T-helper 2 cell treated with Interferon-gamma antibody and Interleukin-4, amounts not matched to agents 5 μg/mL and 100 μg/mL, for 36 hours (primary cell): ENCODE measurements at regions not wholly inside any gene's neighbourhood (a gene's known extent, or its start where the extent isn't known, plus 50 kb on each side); places are given as distances from the start of the nearest gene placed in this dataset.
"Not testable (repeated sequence)": the region's sequence is repeated elsewhere in the genome, so short reads cannot be mapped to it uniquely, and the experiment has no call there.

ENCODE experiments used
- DNase-seq: peaks from one replicate; pipeline ENCODE4 v3.0.0; 2021; ENCODE audit warnings: low spot score
- H3K27ac Mint-ChIP-seq: one replicate; pipeline ENCODE4 v1.8.0; 2021; ENCODE audit warnings: mild to moderate bottlenecking, mixed read lengths
- H3K27me3 Mint-ChIP-seq: one replicate; pipeline ENCODE4 v1.8.0; 2021; ENCODE audit warnings: low read depth, mixed read lengths
- H3K36me3 Mint-ChIP-seq: one replicate; pipeline ENCODE4 v1.8.0; 2021; ENCODE audit warnings: low read depth, mixed read lengths
- H3K4me1 Mint-ChIP-seq: one replicate; pipeline ENCODE4 v1.8.0; 2021; ENCODE audit warnings: low read depth, mixed read lengths
- H3K4me3 Mint-ChIP-seq: one replicate; pipeline ENCODE4 v1.8.0; 2022; ENCODE audit warnings: mild to moderate bottlenecking, moderate library complexity, mixed read lengths
- H3K9me3 Mint-ChIP-seq: one replicate; pipeline ENCODE4 v1.8.0; 2021; ENCODE audit warnings: mixed read lengths

DNA sequence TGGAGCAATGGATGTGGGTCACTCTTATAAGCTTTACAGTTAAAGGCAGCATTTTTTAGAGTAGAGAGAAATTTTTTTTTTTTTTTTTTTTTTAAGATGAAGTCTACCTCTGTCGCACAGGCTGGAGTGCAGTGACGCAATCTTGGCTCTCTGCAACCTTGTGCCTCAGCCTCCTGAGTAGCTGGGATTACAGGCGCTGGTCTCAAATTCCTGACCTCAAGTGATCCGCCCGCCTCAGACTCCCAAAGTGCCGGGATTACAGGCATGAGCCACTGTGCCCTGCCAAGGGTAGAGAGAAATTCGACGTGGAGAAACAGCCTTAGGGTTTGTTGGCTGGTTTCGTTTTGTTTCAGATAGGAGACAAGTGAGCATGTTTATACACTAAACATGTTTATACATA lies 594.2 kb upstream of the ADAMTS5 start:
- H3K4me1 Mint-ChIP-seq, result no peaks in the 10 kb centered on the region
- DNase-seq, result no peak
- no peaks in the 10 kb centered on the region for H3K27me3 Mint-ChIP-seq
- no peaks in the 10 kb centered on the region for H3K36me3 Mint-ChIP-seq
- no peak overlapping the region for H3K4me3 Mint-ChIP-seq
- peaks cover 6% of the 10 kb centered on the region for H3K9me3 Mint-ChIP-seq
- no peak overlapping the region for H3K27ac Mint-ChIP-seq

DNA sequence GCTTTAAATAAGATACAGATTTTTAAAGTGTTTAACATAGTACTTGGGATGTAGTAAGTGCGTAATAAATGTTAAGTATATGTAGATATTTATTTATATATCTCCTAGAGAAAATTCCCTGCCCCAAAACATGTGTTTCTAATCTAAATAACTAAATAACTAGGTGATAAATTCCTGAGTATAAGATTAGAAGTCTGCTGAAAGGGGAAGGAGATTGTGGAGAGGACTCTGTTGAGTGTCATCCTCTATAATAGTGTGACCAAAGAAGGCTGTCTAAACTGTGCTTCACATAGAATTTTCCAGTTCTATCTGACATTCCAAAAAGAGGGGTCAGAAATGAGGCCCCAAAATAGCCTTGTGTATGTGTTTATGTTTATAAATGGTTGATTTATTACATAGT lies 590.5 kb upstream of the ADAMTS5 start:
- H3K27ac Mint-ChIP-seq, result no peak overlapping the region
- H3K9me3 Mint-ChIP-seq, result peaks cover 15% of the 10 kb centered on the region
- no peak overlapping the region for H3K4me3 Mint-ChIP-seq
- no peaks in the 10 kb centered on the region for H3K27me3 Mint-ChIP-seq
- H3K4me1 Mint-ChIP-seq, result no peaks in the 10 kb centered on the region
- no peak for DNase-seq
- no peaks in the 10 kb centered on the region for H3K36me3 Mint-ChIP-seq

DNA sequence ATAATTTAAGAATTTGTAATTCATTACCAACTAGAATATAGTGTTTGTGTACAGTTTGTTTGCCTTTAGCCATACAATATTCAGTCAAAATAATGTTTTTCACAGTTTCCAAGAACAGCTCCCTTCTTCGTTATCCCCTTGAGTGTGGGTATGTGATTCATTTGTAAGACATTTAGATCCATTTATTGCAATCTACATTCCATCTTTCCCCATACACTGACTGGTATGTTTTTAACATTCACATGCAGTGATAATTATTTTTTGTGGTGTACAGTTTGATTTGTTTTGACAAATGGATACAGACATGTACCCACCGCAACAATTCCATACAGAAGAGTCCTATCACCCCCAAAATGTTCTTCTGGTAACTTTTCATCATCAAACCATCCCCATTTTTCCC lies 589.1 kb upstream of the ADAMTS5 start:
- H3K4me3 Mint-ChIP-seq, result no peak overlapping the region
- H3K4me1 Mint-ChIP-seq, result no peaks in the 10 kb centered on the region

DNA sequence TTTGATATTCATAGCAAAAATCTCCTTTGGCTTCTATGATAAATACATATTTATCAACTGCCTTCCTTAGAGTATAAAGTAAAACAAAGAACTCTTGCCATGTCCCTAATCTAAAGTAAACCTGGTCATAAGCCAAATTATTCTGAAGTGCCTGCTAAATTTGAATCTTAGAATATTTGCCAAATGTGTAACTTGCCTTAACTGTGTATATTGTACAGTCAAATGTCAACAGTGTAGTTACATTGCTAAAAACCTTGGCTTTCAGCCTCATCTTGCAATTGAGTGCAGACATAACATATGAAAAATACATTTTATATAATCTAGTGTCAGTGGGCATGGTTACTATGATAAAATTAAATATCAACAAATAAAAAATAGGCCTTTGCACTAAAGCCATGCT lies 583.4 kb upstream of the ADAMTS5 start:
- Mint-ChIP-seq H3K27me3 (no peaks in the 10 kb centered on the region), H3K9me3 (peaks cover 20% of the 10 kb centered on the region), H3K27ac (no peak overlapping the region), H3K4me1 (no peaks in the 10 kb centered on the region), H3K4me3 (no peak overlapping the region), H3K36me3 (no peaks in the 10 kb centered on the region)
- DNase-seq, result no peak

More for the DNA sequence above, 589.1 kb upstream of the ADAMTS5 start:
- no peak overlapping the region for H3K27ac Mint-ChIP-seq
- H3K9me3 Mint-ChIP-seq, result peaks cover 15% of the 10 kb centered on the region
- H3K27me3 Mint-ChIP-seq, result no peaks in the 10 kb centered on the region
- no peaks in the 10 kb centered on the region for H3K36me3 Mint-ChIP-seq
- no peak for DNase-seq

DNA sequence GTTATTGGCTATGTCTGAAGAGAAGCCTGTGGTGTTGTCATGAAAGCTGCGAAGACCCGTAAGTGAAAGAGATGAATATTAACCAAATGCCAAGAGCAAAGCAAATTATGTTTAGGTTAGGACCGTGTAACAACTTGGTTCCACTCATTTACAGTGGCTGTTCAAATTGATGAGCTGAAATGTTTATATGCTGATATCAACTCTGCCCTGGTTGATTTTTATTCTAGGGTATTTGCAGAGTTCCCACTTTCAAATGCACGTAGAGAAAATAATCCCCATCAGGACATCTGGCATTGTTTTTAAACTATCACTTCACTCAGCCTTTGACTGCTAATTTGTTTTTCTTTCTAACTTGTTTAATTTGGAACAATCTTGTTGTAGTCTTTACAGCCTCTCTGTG lies 581.6 kb upstream of the ADAMTS5 start:
- Mint-ChIP-seq H3K27ac (no peak overlapping the region), H3K9me3 (peaks cover 17% of the 10 kb centered on the region), H3K36me3 (no peaks in the 10 kb centered on the region), H3K27me3 (no peaks in the 10 kb centered on the region), H3K4me3 (no peak overlapping the region), H3K4me1 (no peaks in the 10 kb centered on the region)
- no peak for DNase-seq

DNA sequence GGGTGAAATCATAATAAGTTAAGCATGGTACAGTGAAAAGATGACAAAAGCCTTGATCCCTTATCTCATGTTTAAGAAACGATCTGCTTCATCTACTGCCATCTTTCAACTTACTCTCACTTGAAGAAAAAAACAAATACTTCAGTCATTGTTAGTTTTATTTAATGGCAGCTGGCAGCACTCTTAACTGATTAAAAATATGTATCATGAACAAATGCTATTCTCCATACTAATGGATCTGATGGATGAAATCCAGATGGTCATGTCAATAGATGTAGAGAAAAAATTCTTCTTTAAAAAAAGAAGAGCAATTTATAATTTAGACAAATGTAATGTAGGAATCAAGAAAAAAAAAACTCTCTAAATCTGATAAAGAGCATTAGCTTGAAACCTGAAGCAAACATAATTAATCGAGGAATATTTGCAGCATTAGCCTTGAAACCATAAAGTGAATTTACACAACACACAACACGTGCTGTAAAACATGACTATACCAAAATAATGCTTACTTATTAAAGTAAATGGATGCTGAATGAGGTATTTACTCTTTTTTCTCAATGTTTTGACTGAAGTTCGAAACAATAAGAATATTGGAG lies 579.0 kb upstream of the ADAMTS5 start:
- H3K27me3 Mint-ChIP-seq, result no peaks in the 10 kb centered on the region
- no peak overlapping the region for H3K27ac Mint-ChIP-seq
- H3K4me1 Mint-ChIP-seq, result no peaks in the 10 kb centered on the region
- H3K4me3 Mint-ChIP-seq, result no peak overlapping the region
- H3K9me3 Mint-ChIP-seq, result peaks cover 18% of the 10 kb centered on the region
- H3K36me3 Mint-ChIP-seq, result no peaks in the 10 kb centered on the region
- no peak for DNase-seq

DNA sequence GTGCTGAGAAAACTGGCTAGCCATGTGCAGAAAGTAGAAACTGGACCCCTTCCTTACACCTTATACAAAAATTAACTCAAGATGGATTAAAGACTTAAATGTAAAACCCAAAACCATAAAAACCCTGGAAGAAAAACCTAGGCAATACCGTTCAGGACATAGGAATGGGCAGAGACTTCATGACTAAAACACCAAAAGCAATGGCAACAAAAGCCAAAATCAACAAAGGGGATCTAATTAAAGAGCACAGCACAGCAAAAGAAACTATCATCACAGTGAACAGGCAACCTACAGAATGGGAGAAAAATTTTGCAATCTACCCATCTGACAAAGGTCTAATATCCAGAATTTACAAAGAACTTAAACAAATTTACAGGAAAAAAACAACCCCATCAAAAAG lies 575.2 kb upstream of the ADAMTS5 start:
- H3K27ac Mint-ChIP-seq, H3K27me3 Mint-ChIP-seq, H3K36me3 Mint-ChIP-seq, H3K4me1 Mint-ChIP-seq, DNase-seq, H3K4me3 Mint-ChIP-seq: not testable (repeated sequence)
- peaks cover 14% of the 10 kb centered on the region for H3K9me3 Mint-ChIP-seq

DNA sequence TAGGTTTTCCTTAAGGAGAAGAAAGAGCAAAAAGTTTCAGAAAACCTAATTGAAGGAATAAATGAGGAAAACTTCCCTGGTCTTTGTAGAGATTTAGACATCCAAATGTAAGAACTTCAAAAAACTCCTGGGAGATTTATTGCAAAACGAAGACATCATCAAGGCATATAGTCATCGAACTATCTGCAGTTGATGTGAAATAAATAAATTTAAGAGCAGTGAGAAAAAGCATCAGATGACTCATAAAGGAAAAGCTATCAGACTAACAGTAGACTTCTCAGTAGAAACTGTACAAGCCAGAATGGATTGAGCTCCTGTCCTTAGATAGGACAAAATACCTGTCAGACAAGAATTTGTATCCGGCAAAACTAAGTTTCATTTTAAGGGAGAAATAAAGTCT lies 569.4 kb upstream of the ADAMTS5 start:
- H3K27me3 Mint-ChIP-seq, result no peaks in the 10 kb centered on the region
- H3K36me3 Mint-ChIP-seq, result no peaks in the 10 kb centered on the region
- H3K4me1 Mint-ChIP-seq, result no peaks in the 10 kb centered on the region
- no peak overlapping the region for H3K27ac Mint-ChIP-seq
- H3K9me3 Mint-ChIP-seq, result peaks cover 5% of the 10 kb centered on the region
- H3K4me3 Mint-ChIP-seq, result no peak overlapping the region
- DNase-seq, result no peak

DNA sequence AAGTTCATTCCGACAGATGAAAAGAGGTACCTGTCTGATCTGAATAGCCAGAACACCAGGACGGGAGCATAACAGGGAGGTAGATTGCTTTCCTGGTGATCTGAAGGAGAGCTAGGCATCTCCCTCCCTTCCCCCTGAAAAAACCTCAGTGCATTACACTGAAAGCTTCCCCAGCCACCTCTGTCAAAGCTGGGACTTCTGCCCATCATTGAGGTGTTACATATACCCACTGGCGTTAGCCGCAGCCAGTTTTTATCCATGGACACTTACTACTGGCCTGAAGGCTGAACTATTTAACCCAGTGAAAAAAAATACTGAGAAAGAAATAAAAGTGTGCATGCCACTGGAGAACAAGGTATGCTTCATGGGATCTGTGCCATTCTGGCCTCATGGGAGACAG lies 568.3 kb upstream of the ADAMTS5 start:
- Mint-ChIP-seq H3K27me3 (no peaks in the 10 kb centered on the region), H3K27ac (no peak overlapping the region), H3K9me3 (peaks cover 5% of the 10 kb centered on the region), H3K36me3 (no peaks in the 10 kb centered on the region), H3K4me1 (no peaks in the 10 kb centered on the region), H3K4me3 (no peak overlapping the region)
- DNase-seq, result no peak

DNA sequence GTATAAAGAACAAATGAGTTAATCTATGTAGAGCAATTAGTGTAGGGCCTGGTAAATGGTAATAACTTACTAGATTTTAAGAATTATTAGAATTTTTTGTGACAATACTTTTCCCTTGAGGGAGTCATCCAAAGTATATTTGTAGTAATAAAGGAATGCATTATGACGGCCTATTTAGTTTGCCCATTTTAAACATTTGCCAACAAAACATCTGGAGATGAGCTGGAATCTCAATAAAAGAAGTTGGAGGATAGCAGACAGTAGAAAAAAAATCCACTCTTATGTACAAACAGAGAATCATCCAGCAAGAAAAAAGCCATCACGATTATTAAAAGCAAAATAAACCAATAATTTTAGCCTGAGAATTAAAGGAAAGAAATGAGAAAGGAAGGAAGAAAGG lies 567.3 kb upstream of the ADAMTS5 start:
- no peaks in the 10 kb centered on the region for H3K4me1 Mint-ChIP-seq

DNA sequence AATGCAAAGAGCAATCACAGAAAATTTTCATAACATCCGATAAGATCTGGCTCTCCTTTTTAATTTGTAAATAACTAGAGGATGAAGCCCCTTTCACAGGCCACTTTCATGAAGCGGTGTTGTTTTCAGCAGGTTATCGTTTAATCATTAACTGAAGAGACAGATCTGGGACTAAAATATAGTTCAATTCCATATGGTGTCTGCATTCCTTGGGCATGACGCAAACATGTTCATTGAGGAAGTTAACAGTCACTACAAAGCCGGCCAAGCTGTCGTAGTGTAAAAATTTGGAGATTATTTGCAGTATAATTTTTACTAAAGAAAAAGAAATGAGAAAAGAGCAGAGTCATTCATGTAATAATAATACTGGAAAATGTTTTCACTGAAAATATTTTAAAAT lies 565.2 kb upstream of the ADAMTS5 start:
- Mint-ChIP-seq H3K9me3 (peaks cover 11% of the 10 kb centered on the region), H3K27ac (no peak overlapping the region)

More for the DNA sequence above, 567.3 kb upstream of the ADAMTS5 start:
- peaks cover 5% of the 10 kb centered on the region for H3K9me3 Mint-ChIP-seq
- no peak overlapping the region for H3K4me3 Mint-ChIP-seq
- no peaks in the 10 kb centered on the region for H3K27me3 Mint-ChIP-seq
- H3K36me3 Mint-ChIP-seq, result no peaks in the 10 kb centered on the region
- no peak for DNase-seq
- no peak overlapping the region for H3K27ac Mint-ChIP-seq

DNA sequence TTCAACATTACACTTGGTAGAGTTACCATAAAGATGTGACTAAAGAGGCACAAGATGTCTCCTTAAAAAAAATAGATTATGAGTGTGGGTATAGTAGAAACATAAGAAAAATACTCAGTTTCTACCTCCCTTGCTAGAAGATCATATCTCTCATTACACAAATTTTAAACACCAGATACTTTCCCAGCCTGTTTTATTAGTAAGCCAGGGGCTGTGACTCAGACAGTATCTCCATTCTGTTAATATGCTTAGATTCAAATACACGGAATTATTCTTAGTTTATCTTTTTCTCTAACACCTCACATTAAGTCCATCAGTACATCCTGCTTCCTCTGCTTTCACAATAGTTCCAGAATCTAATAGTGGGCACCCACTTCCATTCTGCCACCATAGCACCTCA lies 561.8 kb upstream of the ADAMTS5 start:
- H3K4me3 Mint-ChIP-seq, result no peak overlapping the region
- no peak overlapping the region for H3K27ac Mint-ChIP-seq
- H3K36me3 Mint-ChIP-seq, result no peaks in the 10 kb centered on the region
- H3K9me3 Mint-ChIP-seq, result peaks cover 18% of the 10 kb centered on the region
- no peaks in the 10 kb centered on the region for H3K27me3 Mint-ChIP-seq
- no peaks in the 10 kb centered on the region for H3K4me1 Mint-ChIP-seq
- DNase-seq, result no peak

More for the DNA sequence above, 565.2 kb upstream of the ADAMTS5 start:
- no peak overlapping the region for H3K4me3 Mint-ChIP-seq
- H3K4me1 Mint-ChIP-seq, result no peaks in the 10 kb centered on the region
- no peaks in the 10 kb centered on the region for H3K36me3 Mint-ChIP-seq
- no peak for DNase-seq
- H3K27me3 Mint-ChIP-seq, result no peaks in the 10 kb centered on the region

DNA sequence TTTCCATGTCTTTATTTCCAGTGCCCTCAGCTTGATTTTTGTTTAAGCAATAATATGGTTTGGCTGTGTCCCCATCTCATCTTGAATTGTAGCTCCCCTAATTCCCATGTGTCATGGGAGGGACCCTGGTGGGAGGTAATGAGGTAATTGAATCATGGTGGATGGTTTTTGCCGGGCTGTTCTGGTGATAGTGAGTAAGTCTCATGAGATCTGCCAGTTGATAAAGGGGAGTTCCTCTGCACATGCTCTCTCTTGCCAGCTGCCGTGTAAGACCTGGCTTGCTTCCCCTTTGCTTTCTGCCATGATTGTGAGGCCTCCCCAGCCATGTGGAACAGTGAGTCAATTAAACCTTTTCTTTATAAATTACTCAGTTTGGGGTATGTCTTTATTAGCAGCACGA lies 559.6 kb upstream of the ADAMTS5 start:
- Mint-ChIP-seq H3K9me3 (peaks cover 26% of the 10 kb centered on the region), H3K4me1 (no peaks in the 10 kb centered on the region), H3K36me3 (no peaks in the 10 kb centered on the region), H3K27ac (no peak overlapping the region), H3K4me3 (no peak overlapping the region), H3K27me3 (no peaks in the 10 kb centered on the region)
- DNase-seq, result no peak

DNA sequence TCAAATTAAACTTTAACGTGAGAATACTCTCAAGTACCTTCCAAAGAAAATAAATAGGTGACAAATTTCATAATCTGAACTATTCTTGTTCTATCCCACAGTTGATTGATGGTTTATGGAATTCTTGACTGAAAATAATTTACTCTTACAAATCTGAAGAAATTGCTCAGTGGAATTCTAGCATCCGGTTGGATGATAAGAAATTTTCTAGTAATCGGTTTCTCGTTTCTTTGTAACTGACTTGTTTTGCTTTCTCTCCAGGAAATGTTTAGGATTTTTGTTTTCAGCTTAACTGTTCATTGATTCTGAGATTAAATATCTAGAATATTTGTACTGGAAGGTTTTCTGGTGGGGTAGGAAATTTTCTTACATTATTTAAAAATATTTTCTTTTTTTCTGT lies 558.9 kb upstream of the ADAMTS5 start:
- Mint-ChIP-seq H3K4me3 (no peak overlapping the region), H3K27me3 (no peaks in the 10 kb centered on the region), H3K36me3 (no peaks in the 10 kb centered on the region), H3K9me3 (peaks cover 30% of the 10 kb centered on the region), H3K27ac (no peak overlapping the region), H3K4me1 (no peaks in the 10 kb centered on the region)
- no peak for DNase-seq

DNA sequence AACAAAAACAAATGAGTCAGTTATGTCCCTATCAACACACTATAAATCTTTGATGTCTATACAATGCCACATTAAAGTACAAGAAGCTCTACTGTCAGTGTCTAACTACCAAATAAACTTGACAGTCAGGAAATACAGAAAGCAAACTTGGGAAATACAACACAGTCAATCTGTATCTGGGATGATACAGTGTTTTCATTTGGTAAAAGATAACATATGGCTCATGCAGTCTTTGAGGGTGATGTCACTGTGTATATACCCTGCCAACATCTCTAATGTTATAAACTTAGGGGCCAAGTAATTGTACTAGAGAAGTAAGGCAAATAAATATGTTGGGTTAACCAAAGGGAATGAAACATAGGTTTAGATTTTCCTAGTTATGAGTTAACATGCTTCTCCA lies 552.5 kb upstream of the ADAMTS5 start:
- no peak for DNase-seq
- H3K27ac Mint-ChIP-seq, result no peak overlapping the region
- H3K36me3 Mint-ChIP-seq, result no peaks in the 10 kb centered on the region
- no peaks in the 10 kb centered on the region for H3K4me1 Mint-ChIP-seq
- H3K4me3 Mint-ChIP-seq, result no peak overlapping the region
- peaks cover 31% of the 10 kb centered on the region for H3K9me3 Mint-ChIP-seq
- no peaks in the 10 kb centered on the region for H3K27me3 Mint-ChIP-seq
